Vagina (tissue), 2 donors: ENCODE measurements at regions not wholly inside any gene's neighbourhood (a gene's known extent, or its start where the extent isn't known, plus 50 kb on each side); places are given as distances from the start of the nearest gene placed in this dataset.

Experiments
- CTCF ChIP-seq, 3 experiments: fragments of 450-650 bp in 2 of 3; fragments of 200-600 bp in 1 of 3; sonication (generic) in 1 of 3; IDR thresholded peaks; one replicate each; pipeline ENCODE4 v1.5.1; 2017 to 2019; ENCODE audit warnings: antibody characterized with exemption in 3 of 3, mild to moderate bottlenecking in 2 of 3, moderate library complexity in 2 of 3
- POLR2A ChIP-seq, 2 donors: fragments of 450-650 bp; IDR thresholded peaks; one replicate each; pipeline ENCODE4 v1.6.1; 2017; ENCODE audit warnings: antibody characterized with exemption in 2 of 2, mild to moderate bottlenecking in 2 of 2, moderate library complexity in 2 of 2

- TF ChIP-seq CTCF (IDR thresholded peaks at IDR 0.05) = no peak
- no peak for TF ChIP-seq POLR2A (IDR thresholded peaks at IDR 0.05)
These were observed 150.5 kb upstream of the MYLIP start for GRCh38 chr6:15978426-15978825.
